Esophagus squamous epithelium (tissue), 4 donors: ENCODE measurements at regions not wholly inside any gene's neighbourhood (a gene's known extent, or its start where the extent isn't known, plus 50 kb on each side); places are given as distances from the start of the nearest gene placed in this dataset.

ENCODE experiments used
- POLR2A ChIP-seq, 4 donors: fragments of 450-650 bp; IDR thresholded peaks; one replicate each; pipeline ENCODE4 v1.6.1; 2017; ENCODE audit warnings: antibody characterized with exemption in 4 of 4, mild to moderate bottlenecking in 4 of 4, moderate library complexity in 3 of 4
- TF ChIP-seq, protein P1 (sequence below), 6 experiments: fragments of 450-650 bp in 4 of 6; fragments of 200-600 bp in 2 of 6; sonication (generic) in 2 of 6; IDR thresholded peaks; one replicate each; pipeline ENCODE4 v1.5.1; 2016 to 2019; ENCODE audit warnings: antibody characterized with exemption in 6 of 6, mild to moderate bottlenecking in 4 of 6, moderate library complexity in 4 of 6

GRCh38 chr4:125546272-125546671 lies 231.5 kb downstream of the FAT4 start:
- TF ChIP-seq, protein P1, sequence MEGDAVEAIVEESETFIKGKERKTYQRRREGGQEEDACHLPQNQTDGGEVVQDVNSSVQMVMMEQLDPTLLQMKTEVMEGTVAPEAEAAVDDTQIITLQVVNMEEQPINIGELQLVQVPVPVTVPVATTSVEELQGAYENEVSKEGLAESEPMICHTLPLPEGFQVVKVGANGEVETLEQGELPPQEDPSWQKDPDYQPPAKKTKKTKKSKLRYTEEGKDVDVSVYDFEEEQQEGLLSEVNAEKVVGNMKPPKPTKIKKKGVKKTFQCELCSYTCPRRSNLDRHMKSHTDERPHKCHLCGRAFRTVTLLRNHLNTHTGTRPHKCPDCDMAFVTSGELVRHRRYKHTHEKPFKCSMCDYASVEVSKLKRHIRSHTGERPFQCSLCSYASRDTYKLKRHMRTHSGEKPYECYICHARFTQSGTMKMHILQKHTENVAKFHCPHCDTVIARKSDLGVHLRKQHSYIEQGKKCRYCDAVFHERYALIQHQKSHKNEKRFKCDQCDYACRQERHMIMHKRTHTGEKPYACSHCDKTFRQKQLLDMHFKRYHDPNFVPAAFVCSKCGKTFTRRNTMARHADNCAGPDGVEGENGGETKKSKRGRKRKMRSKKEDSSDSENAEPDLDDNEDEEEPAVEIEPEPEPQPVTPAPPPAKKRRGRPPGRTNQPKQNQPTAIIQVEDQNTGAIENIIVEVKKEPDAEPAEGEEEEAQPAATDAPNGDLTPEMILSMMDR (IDR thresholded peaks at IDR 0.05): no peak
- no peak for TF ChIP-seq POLR2A (IDR thresholded peaks at IDR 0.05)
